ENCODE measurements at regions not wholly inside any gene's neighbourhood (a gene's known extent, or its start where the extent isn't known, plus 50 kb on each side); places are given as distances from the start of the nearest gene placed in this dataset.

GRCh38 chr1:57594002-57594401, 170.1 kb upstream of the DAB1 start:
- TF ChIP-seq POLR2A (IDR thresholded peaks at IDR 0.05; ENCODE audit: borderline replicate concordance, extremely low read depth, insufficient read depth, insufficient read length) (no peak), CTCF (IDR thresholded peaks at IDR 0.05 in 2 of 3, conservative IDR thresholded peaks at IDR 0.05 in 1 of 3; ENCODE audit: borderline replicate concordance in 1 of 3, insufficient read depth in 1 of 3, low read depth in 2 of 3, low read length in 2 of 3) (no peak), EZH2 (IDR thresholded peaks at IDR 0.05) (no peak), CBX3 (IDR thresholded peaks at IDR 0.05; ENCODE audit: low read depth) (no peak), EZH2phosphoT487 (IDR thresholded peaks at IDR 0.05; ENCODE audit: borderline replicate concordance) (no peak), POLR2AphosphoS5 (IDR thresholded peaks at IDR 0.05; ENCODE audit: low read depth, low read length) (no peak), TCF7L2 (IDR thresholded peaks at IDR 0.05; ENCODE audit: borderline replicate concordance, extremely low read depth, insufficient read depth, insufficient read length) (no peak), SP1 (IDR thresholded peaks at IDR 0.05; ENCODE audit: low read depth) (no peak), CEBPB (IDR thresholded peaks at IDR 0.05; ENCODE audit: low read depth) (no peak)
- TF ChIP-seq, protein P1, sequence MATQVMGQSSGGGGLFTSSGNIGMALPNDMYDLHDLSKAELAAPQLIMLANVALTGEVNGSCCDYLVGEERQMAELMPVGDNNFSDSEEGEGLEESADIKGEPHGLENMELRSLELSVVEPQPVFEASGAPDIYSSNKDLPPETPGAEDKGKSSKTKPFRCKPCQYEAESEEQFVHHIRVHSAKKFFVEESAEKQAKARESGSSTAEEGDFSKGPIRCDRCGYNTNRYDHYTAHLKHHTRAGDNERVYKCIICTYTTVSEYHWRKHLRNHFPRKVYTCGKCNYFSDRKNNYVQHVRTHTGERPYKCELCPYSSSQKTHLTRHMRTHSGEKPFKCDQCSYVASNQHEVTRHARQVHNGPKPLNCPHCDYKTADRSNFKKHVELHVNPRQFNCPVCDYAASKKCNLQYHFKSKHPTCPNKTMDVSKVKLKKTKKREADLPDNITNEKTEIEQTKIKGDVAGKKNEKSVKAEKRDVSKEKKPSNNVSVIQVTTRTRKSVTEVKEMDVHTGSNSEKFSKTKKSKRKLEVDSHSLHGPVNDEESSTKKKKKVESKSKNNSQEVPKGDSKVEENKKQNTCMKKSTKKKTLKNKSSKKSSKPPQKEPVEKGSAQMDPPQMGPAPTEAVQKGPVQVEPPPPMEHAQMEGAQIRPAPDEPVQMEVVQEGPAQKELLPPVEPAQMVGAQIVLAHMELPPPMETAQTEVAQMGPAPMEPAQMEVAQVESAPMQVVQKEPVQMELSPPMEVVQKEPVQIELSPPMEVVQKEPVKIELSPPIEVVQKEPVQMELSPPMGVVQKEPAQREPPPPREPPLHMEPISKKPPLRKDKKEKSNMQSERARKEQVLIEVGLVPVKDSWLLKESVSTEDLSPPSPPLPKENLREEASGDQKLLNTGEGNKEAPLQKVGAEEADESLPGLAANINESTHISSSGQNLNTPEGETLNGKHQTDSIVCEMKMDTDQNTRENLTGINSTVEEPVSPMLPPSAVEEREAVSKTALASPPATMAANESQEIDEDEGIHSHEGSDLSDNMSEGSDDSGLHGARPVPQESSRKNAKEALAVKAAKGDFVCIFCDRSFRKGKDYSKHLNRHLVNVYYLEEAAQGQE (IDR thresholded peaks at IDR 0.05; ENCODE audit: low read depth), result no peak
